ENCODE measurements at regions not wholly inside any gene's neighbourhood (a gene's known extent, or its start where the extent isn't known, plus 50 kb on each side); places are given as distances from the start of the nearest gene placed in this dataset.
A peak's percentile ranks its signal among the peaks of the same experiment; 100 is the strongest.

GRCh38 chr10:4685904-4686643, 139.9 kb upstream of the AKR1E2 start:
- no peaks in the 10 kb centered on the region for H3K9me1 ChIP-seq (ENCODE audit: control insufficient read depth, extremely low read depth, insufficient read depth, low read length)
- no peaks in the 10 kb centered on the region for H3K36me3 ChIP-seq (ENCODE audit: control insufficient read depth in 2 of 2, extremely low read depth in 1 of 2, insufficient read depth in 2 of 2, low read length in 2 of 2)
- dilution Hi-C loops (cut with MboI; ENCODE audit: extremely low pct_ligation_motif_present, low sequenced_read_pairs): no loop called here
- peaks cover 52% of the 10 kb centered on the region for H3K4me1 ChIP-seq (ENCODE audit: control insufficient read depth, extremely low read depth, insufficient read depth, low read length)
- TF ChIP-seq EZH2 (IDR thresholded peaks at IDR 0.05; ENCODE audit: low read length) (no peak), CTCF (optimal IDR thresholded peaks at IDR 0.05 in 1 of 3, IDR thresholded peaks at IDR 0.05 in 1 of 3, conservative IDR thresholded peaks at IDR 0.05 in 1 of 3; ENCODE audit: extremely low read depth in 1 of 3, insufficient read depth in 2 of 3, low read length in 3 of 3) (no peak)
- FAIRE-seq: peak; percentile 82
- no peak for DNase-seq (ENCODE audit: low read depth, low spot score)
- peaks cover 3% of the 10 kb centered on the region for H3K9me3 ChIP-seq (ENCODE audit: control insufficient read depth, low read depth, low read length)
- peak overlapping the region; percentile 58 for H3K4me2 ChIP-seq (ENCODE audit: control insufficient read depth, extremely low read depth, insufficient read depth, low read depth, low read length)
- H2AFZ ChIP-seq (ENCODE audit: control insufficient read depth, low read length): no peak overlapping the region
- H3K9ac ChIP-seq (ENCODE audit: control insufficient read depth, extremely low read depth, insufficient read depth, low read length): peak overlapping the region; percentile 68
- H3K4me3 ChIP-seq (ENCODE audit: control insufficient read depth in 2 of 3, extremely low read depth in 1 of 3, insufficient read depth in 2 of 3, low read depth in 1 of 3, low read length in 3 of 3): peak overlapping the region in 1 of 3 experiments; percentile 3
- peak overlapping the region; percentile 87 for H3K27ac ChIP-seq (ENCODE audit: control insufficient read depth, insufficient read depth, low read length)
- no peaks in the 10 kb centered on the region for H3K79me2 ChIP-seq (ENCODE audit: control insufficient read depth, insufficient read depth, low read length)
- H4K20me1 ChIP-seq (ENCODE audit: control insufficient read depth, extremely low read depth, insufficient read depth, low read length): no peaks in the 10 kb centered on the region
- H3K27me3 ChIP-seq (ENCODE audit: control insufficient read depth, extremely low read depth, insufficient read depth, low read length): no peaks in the 10 kb centered on the region

GRCh38 chr10:4685491-4685890, 140.5 kb upstream of the AKR1E2 start:
- H2AFZ ChIP-seq (ENCODE audit: control insufficient read depth, low read length): peak overlapping the region; percentile 24
- no peaks in the 10 kb centered on the region for H3K27me3 ChIP-seq (ENCODE audit: control insufficient read depth, extremely low read depth, insufficient read depth, low read length)
- no peak overlapping the region for H3K4me3 ChIP-seq (ENCODE audit: control insufficient read depth in 2 of 3, extremely low read depth in 1 of 3, insufficient read depth in 2 of 3, low read depth in 1 of 3, low read length in 3 of 3)
- peak overlapping the region; percentile 68 for H3K9ac ChIP-seq (ENCODE audit: control insufficient read depth, extremely low read depth, insufficient read depth, low read length)
- H3K9me3 ChIP-seq (ENCODE audit: control insufficient read depth, low read depth, low read length): peaks cover 3% of the 10 kb centered on the region
- H3K9me1 ChIP-seq (ENCODE audit: control insufficient read depth, extremely low read depth, insufficient read depth, low read length): no peaks in the 10 kb centered on the region
- no peaks in the 10 kb centered on the region for H3K36me3 ChIP-seq (ENCODE audit: control insufficient read depth in 2 of 2, extremely low read depth in 1 of 2, insufficient read depth in 2 of 2, low read length in 2 of 2)
- FAIRE-seq (no peak), DNase-seq (ENCODE audit: low read depth, low spot score) (no peak)
- H3K4me2 ChIP-seq (ENCODE audit: control insufficient read depth, extremely low read depth, insufficient read depth, low read depth, low read length): peak overlapping the region; percentile 58
- H3K27ac ChIP-seq (ENCODE audit: control insufficient read depth, insufficient read depth, low read length): peak overlapping the region; percentile 87
- TF ChIP-seq CTCF (optimal IDR thresholded peaks at IDR 0.05 in 1 of 3, IDR thresholded peaks at IDR 0.05 in 1 of 3, conservative IDR thresholded peaks at IDR 0.05 in 1 of 3; ENCODE audit: extremely low read depth in 1 of 3, insufficient read depth in 2 of 3, low read length in 3 of 3) (no peak), EZH2 (IDR thresholded peaks at IDR 0.05; ENCODE audit: low read length) (no peak)
- H3K79me2 ChIP-seq (ENCODE audit: control insufficient read depth, insufficient read depth, low read length): no peaks in the 10 kb centered on the region
- dilution Hi-C loops (cut with MboI; ENCODE audit: extremely low pct_ligation_motif_present, low sequenced_read_pairs): no loop called here
- peaks cover 50% of the 10 kb centered on the region for H3K4me1 ChIP-seq (ENCODE audit: control insufficient read depth, extremely low read depth, insufficient read depth, low read length)
- no peaks in the 10 kb centered on the region for H4K20me1 ChIP-seq (ENCODE audit: control insufficient read depth, extremely low read depth, insufficient read depth, low read length)

Measured in keratinocyte (primary cell).